Effector memory CD4-positive, alpha-beta T cell (primary cell): ENCODE measurements at regions not wholly inside any gene's neighbourhood (a gene's known extent, or its start where the extent isn't known, plus 50 kb on each side); places are given as distances from the start of the nearest gene placed in this dataset.
A peak's percentile ranks its signal among the peaks of the same experiment; 100 is the strongest.

Experiments
- DNase-seq, 3 donors: peaks; one replicate each; pipeline ENCODE4 v3.0.0-alpha.2; 2020
- H3K27ac ChIP-seq: 2 replicates; pipeline ENCODE4 v1.7.0; 2013; ENCODE audit warnings: mild to moderate bottlenecking, low read length, moderate library complexity; ENCODE audit not compliant: insufficient read depth, poor library complexity, severe bottlenecking
- H3K27me3 ChIP-seq: replicated peaks from 2 replicates; pipeline ENCODE4 v1.7.0; 2013; ENCODE audit warnings: mild to moderate bottlenecking, low read length; ENCODE audit not compliant: insufficient read depth, control insufficient read depth, poor library complexity, severe bottlenecking
- H3K36me3 ChIP-seq: 2 replicates; pipeline ENCODE4 v1.7.0; 2013; ENCODE audit warnings: mild to moderate bottlenecking, low read length, moderate library complexity; ENCODE audit not compliant: control insufficient read depth, insufficient read depth
- H3K4me1 ChIP-seq: 2 replicates; pipeline ENCODE4 v1.7.0; 2013; ENCODE audit warnings: low read length, mild to moderate bottlenecking; ENCODE audit not compliant: control insufficient read depth, insufficient read depth, poor library complexity, severe bottlenecking
- H3K4me3 ChIP-seq: 2 replicates; pipeline ENCODE4 v1.7.0; 2013; ENCODE audit warnings: low read length, low read depth, mild to moderate bottlenecking; ENCODE audit not compliant: insufficient read depth, poor library complexity, severe bottlenecking
- H3K9me3 ChIP-seq: 2 replicates; pipeline ENCODE4 v1.7.0; 2013; ENCODE audit warnings: mild to moderate bottlenecking, low read length, moderate library complexity; ENCODE audit not compliant: control insufficient read depth

DNA sequence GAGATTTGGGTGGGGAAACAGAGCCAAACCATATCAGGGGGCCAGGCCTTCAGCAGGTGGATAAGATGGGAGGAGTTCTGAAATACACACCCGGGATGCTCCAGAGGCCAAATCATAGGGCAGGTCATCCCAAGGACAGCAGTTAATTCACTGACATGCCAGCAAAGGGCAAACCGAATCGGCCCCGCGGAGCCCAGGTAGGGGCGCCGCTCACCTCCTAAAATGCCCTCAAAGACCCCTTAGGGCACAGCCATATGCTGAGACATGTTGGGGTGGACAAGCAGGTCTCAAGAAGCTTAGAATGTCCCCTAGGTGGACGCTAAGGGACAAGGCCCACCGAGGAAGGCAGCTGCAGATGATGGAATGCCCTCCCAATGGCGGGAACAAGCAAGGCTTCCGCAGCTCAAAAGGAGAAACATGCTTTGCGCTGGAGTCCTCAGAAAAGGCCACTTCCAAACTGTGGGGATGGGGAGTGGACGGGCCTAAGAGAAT, 144.9 kb downstream of the ERCC6L2 start:
- Histone ChIP-seq H3K4me3 (peak overlapping the region; percentile 77), H3K4me1 (peaks cover 42% of the 10 kb centered on the region)

More for the DNA sequence above, 144.9 kb downstream of the ERCC6L2 start:
- H3K36me3 ChIP-seq: no peaks in the 10 kb centered on the region
- H3K27me3 ChIP-seq: no peaks in the 10 kb centered on the region
- H3K9me3 ChIP-seq: no peaks in the 10 kb centered on the region
- DNase-seq: no peak
- peak overlapping the region; percentile 66 for H3K27ac ChIP-seq
